ENCODE measurements at regions not wholly inside any gene's neighbourhood (a gene's known extent, or its start where the extent isn't known, plus 50 kb on each side); places are given as distances from the start of the nearest gene placed in this dataset.

- TF ChIP-seq POLR2A (IDR thresholded peaks at IDR 0.05; ENCODE audit: low read depth, low read length) (no peak), TAF1 (IDR thresholded peaks at IDR 0.05; ENCODE audit: low read depth, low read length) (no peak), POLR2AphosphoS5 (IDR thresholded peaks at IDR 0.05; ENCODE audit: low read depth, low read length) (no peak), PAX5 (IDR thresholded peaks at IDR 0.05; ENCODE audit: insufficient read depth, low read length, severe bottlenecking) (no peak), POU2F2 (IDR thresholded peaks at IDR 0.05; ENCODE audit: low read depth, low read length) (no peak)
Measured at GRCh38 chr3:194061421-194062030, 74.4 kb upstream of the HES1 start.
